Skeletal muscle satellite cell (primary cell): ENCODE measurements at regions not wholly inside any gene's neighbourhood (a gene's known extent, or its start where the extent isn't known, plus 50 kb on each side); places are given as distances from the start of the nearest gene placed in this dataset.
"Not testable (repeated sequence)": the region's sequence is repeated elsewhere in the genome, so short reads cannot be mapped to it uniquely, and the experiment has no call there.

Source experiments
- H3K27me3 ChIP-seq: 2 replicates; pipeline ENCODE4 v1.7.0; 2013; ENCODE audit warnings: low read length; ENCODE audit not compliant: control insufficient read depth, insufficient read depth
- H3K36me3 ChIP-seq: 2 replicates; pipeline ENCODE4 v1.7.0; 2013; ENCODE audit warnings: mild to moderate bottlenecking, control low read depth, low read length; ENCODE audit not compliant: insufficient read depth
- H3K4me1 ChIP-seq: 2 replicates; pipeline ENCODE4 v1.7.0; 2013; ENCODE audit warnings: low read length; ENCODE audit not compliant: control insufficient read depth, insufficient read depth
- H3K4me2 ChIP-seq: 2 replicates; pipeline ENCODE4 v1.7.0; 2013; ENCODE audit warnings: mild to moderate bottlenecking, low read length
- H3K4me3 ChIP-seq: 2 replicates; pipeline ENCODE4 v1.7.0; 2013; ENCODE audit warnings: low read length
- H3K9ac ChIP-seq: 2 replicates; pipeline ENCODE4 v1.7.0; 2013; ENCODE audit warnings: mild to moderate bottlenecking, low read depth, low read length, moderate library complexity
- H3K9me3 ChIP-seq: replicated peaks from 2 replicates; pipeline ENCODE4 v1.7.0; 2013; ENCODE audit warnings: mild to moderate bottlenecking, control low read depth, low read length

DNA sequence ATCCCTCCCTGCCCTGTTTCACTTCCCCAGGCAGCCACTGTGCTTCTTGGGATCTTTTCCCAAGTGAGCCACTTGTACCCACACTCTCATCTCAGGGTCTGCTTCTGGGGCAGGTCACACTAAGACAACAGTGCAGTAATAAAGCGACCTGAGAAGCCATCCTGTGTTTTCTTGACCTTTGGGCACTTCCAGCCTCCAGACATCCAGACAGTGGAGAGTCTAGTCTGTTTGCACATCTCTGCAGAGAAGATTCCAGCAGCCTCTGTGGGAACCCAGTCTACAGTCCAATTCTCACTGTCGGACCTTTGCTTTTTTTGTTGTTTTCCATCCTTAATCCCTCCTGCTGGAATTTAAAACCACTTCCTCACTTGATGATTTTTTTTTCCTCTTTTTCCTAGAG lies 50.3 kb upstream of the ATP6AP2 start:
- Histone ChIP-seq H3K9me3 (no peaks in the 10 kb centered on the region), H3K36me3 (no peaks in the 10 kb centered on the region), H3K27me3 (peaks cover 49% of the 10 kb centered on the region), H3K4me3 (no peak overlapping the region), H3K4me2 (no peak overlapping the region), H3K4me1 (no peaks in the 10 kb centered on the region), H3K9ac (no peak overlapping the region)

DNA sequence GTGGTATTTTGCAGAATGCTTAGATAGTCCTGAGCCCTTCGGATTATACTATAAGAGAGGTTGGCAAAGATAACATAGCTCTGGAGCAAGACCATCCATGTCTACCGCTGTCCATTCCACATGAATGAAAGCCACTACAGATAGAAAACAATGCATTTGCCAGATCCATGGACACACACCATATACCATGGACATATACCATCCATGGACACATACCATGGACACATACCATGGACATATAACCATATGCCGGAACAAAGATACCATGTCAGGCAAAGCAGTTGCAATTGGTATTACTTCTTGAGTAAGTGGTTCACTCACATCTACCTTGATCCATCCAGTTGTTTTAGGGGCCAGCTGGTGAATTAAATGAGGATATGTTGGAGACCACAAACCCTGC lies 53.2 kb upstream of the ATP6AP2 start:
- H3K4me2 ChIP-seq = no peak overlapping the region
- H3K9me3 ChIP-seq = no peaks in the 10 kb centered on the region
- no peaks in the 10 kb centered on the region for H3K36me3 ChIP-seq
- peaks cover 59% of the 10 kb centered on the region for H3K27me3 ChIP-seq
- no peak overlapping the region for H3K4me3 ChIP-seq
- no peaks in the 10 kb centered on the region for H3K4me1 ChIP-seq
- no peak overlapping the region for H3K9ac ChIP-seq

DNA sequence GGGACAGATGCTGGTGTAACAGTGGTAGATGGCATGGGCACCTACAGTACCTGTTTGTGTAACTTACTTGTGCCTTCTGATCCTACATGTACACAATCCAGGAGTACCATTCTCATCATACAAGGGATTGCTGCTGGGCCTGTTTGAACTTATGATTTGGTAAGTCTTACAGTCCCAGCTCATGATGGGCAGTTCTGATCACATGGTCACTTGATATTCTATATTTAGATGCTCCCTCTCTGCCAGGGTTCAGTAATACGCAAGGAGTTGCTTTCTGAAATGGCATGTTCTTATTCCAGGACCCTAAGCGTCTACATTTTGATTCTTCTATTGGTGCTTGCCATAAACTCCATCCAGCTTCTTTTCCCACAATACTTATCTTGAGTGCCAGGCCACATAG lies 54.4 kb upstream of the ATP6AP2 start:
- H3K4me3 ChIP-seq = no peak overlapping the region
- H3K4me2 ChIP-seq = no peak overlapping the region
- H3K27me3 ChIP-seq = peaks cover 58% of the 10 kb centered on the region
- H3K4me1 ChIP-seq = no peaks in the 10 kb centered on the region
- no peaks in the 10 kb centered on the region for H3K36me3 ChIP-seq
- H3K9me3 ChIP-seq = no peaks in the 10 kb centered on the region
- H3K9ac ChIP-seq = no peak overlapping the region

DNA sequence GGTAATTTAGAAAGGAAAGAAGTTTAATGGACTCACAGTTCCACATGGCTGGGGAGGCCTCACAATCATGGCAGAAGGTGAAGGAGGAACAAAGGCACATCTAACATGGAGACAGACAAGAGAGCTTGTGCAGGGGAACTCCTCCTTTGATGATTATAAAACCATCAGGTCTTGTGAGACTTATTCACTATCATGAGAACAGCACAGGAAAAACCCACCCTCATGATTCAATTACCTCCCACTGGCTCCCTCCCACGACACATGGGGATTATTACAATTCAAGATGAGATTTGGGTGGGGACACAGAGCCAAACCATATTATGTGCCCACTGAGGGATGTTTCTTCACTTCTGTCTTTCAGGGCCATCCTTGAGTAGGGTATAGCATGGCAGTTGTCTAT lies 54.9 kb upstream of the ATP6AP2 start:
- not testable (repeated sequence) for H3K9me3 ChIP-seq, H3K36me3 ChIP-seq, H3K4me2 ChIP-seq, H3K4me3 ChIP-seq, H3K9ac ChIP-seq, H3K4me1 ChIP-seq
- peaks cover 57% of the 10 kb centered on the region for H3K27me3 ChIP-seq

DNA sequence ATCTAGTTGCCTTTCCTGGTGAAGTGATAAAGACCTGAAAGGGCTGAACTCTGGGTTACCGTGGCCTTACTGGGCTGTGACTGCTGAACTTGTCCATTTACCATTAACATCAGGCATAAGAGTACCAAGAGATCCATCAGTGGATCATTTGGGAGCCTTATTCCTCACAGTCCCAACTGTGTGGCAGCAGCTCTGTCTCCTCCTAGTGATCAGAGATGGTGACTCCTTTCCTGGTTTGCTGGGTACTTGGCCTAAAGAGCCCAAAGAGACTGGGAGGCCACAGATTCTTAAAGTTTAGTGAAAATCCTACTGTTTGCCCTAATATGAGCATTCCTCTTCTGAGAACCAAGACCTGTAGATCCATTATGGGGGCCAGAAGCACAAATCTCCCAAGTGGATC lies 56.3 kb upstream of the ATP6AP2 start:
- Histone ChIP-seq H3K4me3 (no peak overlapping the region), H3K4me1 (no peaks in the 10 kb centered on the region), H3K9me3 (no peaks in the 10 kb centered on the region), H3K27me3 (peaks cover 59% of the 10 kb centered on the region), H3K4me2 (no peak overlapping the region), H3K36me3 (no peaks in the 10 kb centered on the region), H3K9ac (no peak overlapping the region)

DNA sequence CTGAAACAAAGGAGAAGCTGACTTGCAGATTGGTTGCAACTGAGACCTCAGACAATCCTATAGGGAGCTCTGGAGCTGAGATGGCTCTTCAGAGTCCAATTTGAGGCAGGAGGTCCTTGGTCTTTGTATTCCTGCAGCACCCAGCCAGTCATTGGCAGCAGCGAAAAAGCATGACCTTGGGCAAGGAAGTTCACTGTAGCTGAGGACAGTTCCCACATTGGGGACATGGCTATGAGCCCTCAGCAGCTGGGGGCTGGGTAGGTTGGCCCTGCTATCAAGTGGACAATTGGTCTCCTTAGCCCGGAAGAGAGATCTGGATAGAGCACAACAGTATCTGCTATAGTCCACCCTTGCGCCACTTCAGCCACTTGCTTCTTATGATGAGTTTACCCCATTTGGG lies 56.9 kb upstream of the ATP6AP2 start:
- no peak overlapping the region for H3K4me2 ChIP-seq
- no peak overlapping the region for H3K4me3 ChIP-seq
- peaks cover 57% of the 10 kb centered on the region for H3K27me3 ChIP-seq
- H3K9me3 ChIP-seq = no peaks in the 10 kb centered on the region
- no peak overlapping the region for H3K9ac ChIP-seq
- H3K4me1 ChIP-seq = no peaks in the 10 kb centered on the region
- H3K36me3 ChIP-seq = no peaks in the 10 kb centered on the region

DNA sequence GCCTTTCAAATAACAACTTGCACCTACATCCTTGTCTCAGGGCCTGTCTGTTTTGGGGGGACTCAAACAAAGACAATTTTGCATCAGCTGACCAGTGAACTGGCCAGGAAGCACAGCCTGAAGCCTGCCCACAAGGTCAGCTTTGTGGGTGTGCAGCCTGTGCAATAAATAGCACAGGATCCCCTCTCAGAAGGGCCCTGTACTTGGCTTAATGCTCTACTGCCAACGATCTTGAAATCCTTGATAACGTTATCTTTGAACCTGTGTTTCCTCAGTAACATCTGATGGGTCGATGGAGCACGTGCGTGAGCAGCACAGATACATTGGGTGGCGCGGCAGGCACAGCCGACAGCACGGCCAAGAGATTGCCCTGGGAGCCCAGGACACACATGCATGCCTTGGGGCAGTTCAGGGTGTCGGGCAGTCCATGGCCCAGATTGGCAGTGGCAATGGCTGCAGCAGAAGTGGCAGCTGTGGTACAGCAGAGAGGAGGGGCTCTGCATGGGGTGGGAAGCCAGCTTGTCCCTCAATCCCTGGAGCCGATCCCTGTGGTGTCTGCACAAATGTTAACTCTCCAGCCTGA lies 58.8 kb upstream of the ATP6AP2 start:
- Histone ChIP-seq H3K4me1 (no peaks in the 10 kb centered on the region), H3K36me3 (no peaks in the 10 kb centered on the region)

DNA sequence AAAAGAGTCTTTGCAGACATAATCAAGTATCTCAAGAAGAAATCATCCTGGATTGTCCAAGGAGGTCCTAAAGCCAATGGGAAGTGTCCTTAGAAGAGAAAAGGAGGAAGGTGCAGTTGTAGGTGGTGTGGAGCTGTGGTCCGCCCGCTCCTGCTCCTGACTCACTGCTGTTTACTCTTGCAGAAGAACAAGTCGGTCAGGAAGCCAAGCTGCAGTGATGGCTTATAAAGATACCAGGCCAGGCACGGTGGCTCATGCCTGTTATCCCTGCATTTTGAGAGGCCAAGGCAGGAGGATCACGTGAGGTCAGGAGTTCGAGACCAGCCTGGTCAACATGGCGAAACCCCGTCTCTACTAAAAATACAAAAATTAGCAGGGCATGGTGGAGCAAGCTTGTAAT lies 66.4 kb upstream of the ATP6AP2 start:
- Histone ChIP-seq H3K4me2 (no peak overlapping the region), H3K9me3 (no peaks in the 10 kb centered on the region), H3K9ac (no peak overlapping the region), H3K4me3 (no peak overlapping the region), H3K27me3 (peaks cover 30% of the 10 kb centered on the region), H3K36me3 (no peaks in the 10 kb centered on the region), H3K4me1 (no peaks in the 10 kb centered on the region)

More for the DNA sequence above, 58.8 kb upstream of the ATP6AP2 start:
- H3K9me3 ChIP-seq = no peaks in the 10 kb centered on the region
- no peak overlapping the region for H3K4me2 ChIP-seq
- H3K4me3 ChIP-seq = no peak overlapping the region
- peaks cover 59% of the 10 kb centered on the region for H3K27me3 ChIP-seq
- no peak overlapping the region for H3K9ac ChIP-seq

DNA sequence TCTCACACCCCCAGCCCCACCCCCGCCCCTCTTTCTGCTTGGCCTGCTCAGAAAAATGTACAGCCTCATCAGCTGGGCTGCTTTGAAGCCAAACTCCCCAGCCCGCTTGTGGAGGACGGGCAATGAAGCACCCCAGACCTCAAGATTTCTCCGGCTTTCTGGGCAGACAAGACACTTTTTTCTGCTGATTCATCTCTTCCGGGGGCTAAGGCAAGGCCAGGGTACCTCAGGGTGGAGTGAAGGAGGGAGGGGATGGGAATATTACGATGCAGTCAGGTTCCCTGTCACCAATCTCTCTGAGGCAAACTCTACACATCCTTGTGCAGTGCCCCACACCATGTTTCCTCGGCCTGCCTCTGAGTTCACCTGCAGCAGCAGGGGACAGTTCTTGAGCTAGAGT lies 66.9 kb upstream of the ATP6AP2 start:
- Histone ChIP-seq H3K36me3 (no peaks in the 10 kb centered on the region), H3K9me3 (no peaks in the 10 kb centered on the region), H3K4me2 (no peak overlapping the region), H3K4me3 (no peak overlapping the region), H3K27me3 (peaks cover 33% of the 10 kb centered on the region), H3K4me1 (no peaks in the 10 kb centered on the region), H3K9ac (no peak overlapping the region)

DNA sequence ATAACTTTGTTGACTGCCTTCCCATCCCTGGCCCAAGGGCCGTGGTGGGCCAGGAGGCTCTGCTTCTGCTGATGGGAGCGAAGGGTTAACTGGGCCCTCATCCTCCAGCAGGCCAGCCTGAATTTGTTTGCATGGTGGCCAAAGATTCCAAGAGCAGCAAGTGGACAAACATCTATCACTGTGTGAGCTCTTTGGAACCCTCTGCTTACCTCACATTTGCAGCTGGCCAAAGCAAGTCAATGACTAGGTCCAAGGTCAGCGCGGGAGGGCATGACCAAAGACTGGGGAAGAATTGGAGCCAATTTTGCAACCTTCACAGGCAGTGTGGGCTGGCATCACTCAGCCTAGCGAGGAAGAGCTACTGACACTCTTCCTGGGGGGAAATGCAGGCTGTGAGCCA lies 67.8 kb upstream of the ATP6AP2 start:
- Histone ChIP-seq H3K4me2 (no peak overlapping the region), H3K4me1 (no peaks in the 10 kb centered on the region)

DNA sequence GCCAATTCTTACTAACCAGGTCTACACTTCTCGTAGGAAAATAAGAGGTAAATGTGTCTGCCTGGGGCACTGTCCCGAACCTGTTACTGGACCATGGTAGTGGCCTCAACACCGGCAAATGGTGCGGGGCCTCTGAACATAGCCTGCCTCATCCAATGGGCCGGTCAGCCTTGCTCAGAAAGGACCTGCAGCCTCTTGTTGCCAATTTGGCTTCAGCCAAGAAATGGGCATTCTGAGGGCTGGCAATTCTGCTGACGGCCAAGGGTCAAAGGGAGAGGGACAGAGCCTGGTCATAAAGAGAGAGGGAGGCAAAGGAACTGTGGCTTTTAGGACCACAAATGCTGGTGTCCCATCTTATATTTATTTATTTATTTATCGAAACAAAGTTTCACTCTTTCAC lies 69.5 kb upstream of the ATP6AP2 start:
- Histone ChIP-seq H3K27me3 (peaks cover 36% of the 10 kb centered on the region), H3K4me3 (no peak overlapping the region), H3K9me3 (no peaks in the 10 kb centered on the region), H3K4me1 (no peaks in the 10 kb centered on the region), H3K9ac (no peak overlapping the region), H3K36me3 (no peaks in the 10 kb centered on the region), H3K4me2 (no peak overlapping the region)

More for the DNA sequence above, 67.8 kb upstream of the ATP6AP2 start:
- H3K27me3 ChIP-seq = peaks cover 33% of the 10 kb centered on the region
- H3K36me3 ChIP-seq = no peaks in the 10 kb centered on the region
- no peak overlapping the region for H3K9ac ChIP-seq
- H3K9me3 ChIP-seq = no peaks in the 10 kb centered on the region
- H3K4me3 ChIP-seq = no peak overlapping the region

DNA sequence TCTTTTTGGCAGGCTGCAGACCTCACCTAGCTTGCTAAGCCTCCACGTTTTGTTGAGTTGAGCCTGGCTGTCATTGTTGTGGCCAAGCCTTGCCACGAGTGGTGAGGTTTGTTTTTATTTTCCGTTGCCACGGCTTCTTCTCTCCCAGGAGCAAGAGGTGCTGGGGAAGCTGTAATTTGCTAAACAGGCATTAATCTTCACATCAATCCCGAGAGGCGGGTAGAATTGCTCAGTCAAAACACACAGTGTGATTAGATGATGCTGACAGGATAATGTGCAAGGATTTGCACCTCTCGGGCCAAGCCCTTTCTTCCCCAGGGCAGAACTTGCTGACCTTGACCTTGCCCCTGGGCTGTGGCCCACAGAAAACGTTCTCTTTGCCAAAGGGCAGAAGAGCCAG lies 72.2 kb upstream of the ATP6AP2 start:
- Histone ChIP-seq H3K27me3 (peaks cover 40% of the 10 kb centered on the region), H3K4me1 (peaks cover 16% of the 10 kb centered on the region), H3K9ac (no peak overlapping the region), H3K9me3 (no peaks in the 10 kb centered on the region), H3K4me3 (no peak overlapping the region), H3K4me2 (no peak overlapping the region), H3K36me3 (no peaks in the 10 kb centered on the region)
